Effector memory CD4-positive, alpha-beta T cell (primary cell): ENCODE measurements at regions not wholly inside any gene's neighbourhood (a gene's known extent, or its start where the extent isn't known, plus 50 kb on each side); places are given as distances from the start of the nearest gene placed in this dataset.
"Not testable (repeated sequence)": the region's sequence is repeated elsewhere in the genome, so short reads cannot be mapped to it uniquely, and the experiment has no call there.

ENCODE experiments used
- DNase-seq, 3 donors: peaks; one replicate each; pipeline ENCODE4 v3.0.0-alpha.2; 2020
- H3K27ac ChIP-seq: 2 replicates; pipeline ENCODE4 v1.7.0; 2013; ENCODE audit warnings: mild to moderate bottlenecking, low read length, moderate library complexity; ENCODE audit not compliant: insufficient read depth, poor library complexity, severe bottlenecking
- H3K27me3 ChIP-seq: replicated peaks from 2 replicates; pipeline ENCODE4 v1.7.0; 2013; ENCODE audit warnings: mild to moderate bottlenecking, low read length; ENCODE audit not compliant: insufficient read depth, control insufficient read depth, poor library complexity, severe bottlenecking
- H3K36me3 ChIP-seq: 2 replicates; pipeline ENCODE4 v1.7.0; 2013; ENCODE audit warnings: mild to moderate bottlenecking, low read length, moderate library complexity; ENCODE audit not compliant: control insufficient read depth, insufficient read depth
- H3K4me1 ChIP-seq: 2 replicates; pipeline ENCODE4 v1.7.0; 2013; ENCODE audit warnings: low read length, mild to moderate bottlenecking; ENCODE audit not compliant: control insufficient read depth, insufficient read depth, poor library complexity, severe bottlenecking
- H3K4me3 ChIP-seq: 2 replicates; pipeline ENCODE4 v1.7.0; 2013; ENCODE audit warnings: low read length, low read depth, mild to moderate bottlenecking; ENCODE audit not compliant: insufficient read depth, poor library complexity, severe bottlenecking
- H3K9me3 ChIP-seq: 2 replicates; pipeline ENCODE4 v1.7.0; 2013; ENCODE audit warnings: mild to moderate bottlenecking, low read length, moderate library complexity; ENCODE audit not compliant: control insufficient read depth

GRCh38 chr3:106317141-106318055, 448.6 kb upstream of the CBLB start:
- no peaks in the 10 kb centered on the region for H3K27me3 ChIP-seq
- no peak overlapping the region for H3K4me3 ChIP-seq
- H3K27ac ChIP-seq: no peak overlapping the region
- H3K4me1 ChIP-seq: peaks cover 6% of the 10 kb centered on the region
- no peaks in the 10 kb centered on the region for H3K9me3 ChIP-seq
- DNase-seq: no peak
- H3K36me3 ChIP-seq: no peaks in the 10 kb centered on the region

GRCh38 chr3:106321438-106321837, 452.6 kb upstream of the CBLB start:
- not testable (repeated sequence) for H3K27ac ChIP-seq, H3K4me1 ChIP-seq, H3K36me3 ChIP-seq, DNase-seq, H3K27me3 ChIP-seq, H3K9me3 ChIP-seq, H3K4me3 ChIP-seq

- H3K9me3 ChIP-seq: peaks cover 3% of the 10 kb centered on the region
- no peak overlapping the region for H3K27ac ChIP-seq
- no peak for DNase-seq
- H3K4me3 ChIP-seq: no peak overlapping the region
- H3K27me3 ChIP-seq: no peaks in the 10 kb centered on the region
- H3K36me3 ChIP-seq: no peaks in the 10 kb centered on the region
- H3K4me1 ChIP-seq: no peaks in the 10 kb centered on the region
These were observed 454.8 kb upstream of the CBLB start for GRCh38 chr3:106323586-106323985.

GRCh38 chr3:106326941-106327695, 458.3 kb upstream of the CBLB start:
- no peak overlapping the region for H3K27ac ChIP-seq
- no peaks in the 10 kb centered on the region for H3K27me3 ChIP-seq
- no peaks in the 10 kb centered on the region for H3K4me1 ChIP-seq
- peaks cover 3% of the 10 kb centered on the region for H3K9me3 ChIP-seq
- H3K4me3 ChIP-seq: no peak overlapping the region
- DNase-seq: no peak
- no peaks in the 10 kb centered on the region for H3K36me3 ChIP-seq

GRCh38 chr3:106327696-106328025, 458.8 kb upstream of the CBLB start:
- no peaks in the 10 kb centered on the region for H3K4me1 ChIP-seq
- H3K4me3 ChIP-seq: no peak overlapping the region
- no peaks in the 10 kb centered on the region for H3K36me3 ChIP-seq
- no peaks in the 10 kb centered on the region for H3K27me3 ChIP-seq
- H3K9me3 ChIP-seq: peaks cover 3% of the 10 kb centered on the region
- no peak overlapping the region for H3K27ac ChIP-seq
- no peak for DNase-seq

- no peak for DNase-seq
- H3K27ac ChIP-seq: no peak overlapping the region
- peaks cover 3% of the 10 kb centered on the region for H3K9me3 ChIP-seq
- no peak overlapping the region for H3K4me3 ChIP-seq
- no peaks in the 10 kb centered on the region for H3K4me1 ChIP-seq
- no peaks in the 10 kb centered on the region for H3K27me3 ChIP-seq
- H3K36me3 ChIP-seq: no peaks in the 10 kb centered on the region
These were observed 459.4 kb upstream of the CBLB start for GRCh38 chr3:106328224-106328623.

GRCh38 chr3:106329521-106329920, 460.7 kb upstream of the CBLB start:
- no peak overlapping the region for H3K27ac ChIP-seq
- no peaks in the 10 kb centered on the region for H3K9me3 ChIP-seq
- peaks cover 3% of the 10 kb centered on the region for H3K4me1 ChIP-seq
- no peaks in the 10 kb centered on the region for H3K36me3 ChIP-seq
- no peak overlapping the region for H3K4me3 ChIP-seq
- no peak for DNase-seq
- H3K27me3 ChIP-seq: no peaks in the 10 kb centered on the region

- Histone ChIP-seq H3K4me1 (peaks cover 3% of the 10 kb centered on the region), H3K27ac (no peak overlapping the region), H3K36me3 (no peaks in the 10 kb centered on the region), H3K4me3 (no peak overlapping the region), H3K9me3 (no peaks in the 10 kb centered on the region), H3K27me3 (no peaks in the 10 kb centered on the region)
- DNase-seq: no peak
These were observed 462.8 kb upstream of the CBLB start for GRCh38 chr3:106331636-106332035.

GRCh38 chr3:106332129-106332528, 463.3 kb upstream of the CBLB start:
- peaks cover 3% of the 10 kb centered on the region for H3K4me1 ChIP-seq
- no peak for DNase-seq
- H3K9me3 ChIP-seq: no peaks in the 10 kb centered on the region
- H3K27ac ChIP-seq: no peak overlapping the region
- no peak overlapping the region for H3K4me3 ChIP-seq
- no peaks in the 10 kb centered on the region for H3K36me3 ChIP-seq
- H3K27me3 ChIP-seq: no peaks in the 10 kb centered on the region

- DNase-seq: no peak
- Histone ChIP-seq H3K36me3 (no peaks in the 10 kb centered on the region), H3K27ac (no peak overlapping the region)
These were observed 464.1 kb upstream of the CBLB start for GRCh38 chr3:106332884-106333283.

More at GRCh38 chr3:106332884-106333283, 464.1 kb upstream of the CBLB start:
- H3K4me1 ChIP-seq: peaks cover 3% of the 10 kb centered on the region
- no peaks in the 10 kb centered on the region for H3K9me3 ChIP-seq
- no peak overlapping the region for H3K4me3 ChIP-seq
- no peaks in the 10 kb centered on the region for H3K27me3 ChIP-seq
